ENCODE measurements at regions not wholly inside any gene's neighbourhood (a gene's known extent, or its start where the extent isn't known, plus 50 kb on each side); places are given as distances from the start of the nearest gene placed in this dataset.

GRCh38 chr13:40210865-40211585 is 455.4 kb downstream of the FOXO1 start (continued):
- TF ChIP-seq ZNF416 (tag by site-specific recombination; IDR thresholded peaks at IDR 0.05) (no peak), ZNF350 (tag by site-specific recombination; IDR thresholded peaks at IDR 0.05) (no peak), KLF9 (tag by site-specific recombination; IDR thresholded peaks at IDR 0.05; ENCODE audit: low read depth) (no peak)

- no peaks in the 10 kb centered on the region for H3K36me3 ChIP-seq (ENCODE audit: control insufficient read depth in 2 of 2, insufficient read depth in 1 of 2, low read length in 2 of 2)
- CTCF ChIA-PET, result no interaction called here
- H3K9me3 ChIP-seq (ENCODE audit: control insufficient read depth, insufficient read depth, low read depth, low read length), result no peaks in the 10 kb centered on the region
- POLR2A ChIA-PET, result no interaction called here
- TF ChIP-seq ZNF302 (tag by site-specific recombination; IDR thresholded peaks at IDR 0.05; ENCODE audit: low read depth) (no peak), SP2 (tag by site-specific recombination; IDR thresholded peaks at IDR 0.05) (no peak), ZNF211 (tag by site-specific recombination; IDR thresholded peaks at IDR 0.05; ENCODE audit: low read depth) (no peak), ZNF624 (tag by site-specific recombination; IDR thresholded peaks at IDR 0.05) (no peak), ZNF544 (tag by site-specific recombination; IDR thresholded peaks at IDR 0.05) (no peak), ZNF701 (tag by site-specific recombination; IDR thresholded peaks at IDR 0.05) (no peak), ZNF621 (tag by site-specific recombination; IDR thresholded peaks at IDR 0.05) (no peak), ZNF596 (tag by site-specific recombination; IDR thresholded peaks at IDR 0.05) (no peak), HOXA7 (CRISPR knock-in tag; IDR thresholded peaks at IDR 0.05; ENCODE audit: borderline replicate concordance) (no peak), KLF9 (tag by site-specific recombination; IDR thresholded peaks at IDR 0.05; ENCODE audit: low read depth) (no peak), OVOL3 (tag by site-specific recombination; IDR thresholded peaks at IDR 0.05) (no peak), ZNF76 (tag by site-specific recombination; IDR thresholded peaks at IDR 0.05; ENCODE audit: borderline replicate concordance, low read depth) (no peak)
- TF ChIP-seq, protein P1, sequence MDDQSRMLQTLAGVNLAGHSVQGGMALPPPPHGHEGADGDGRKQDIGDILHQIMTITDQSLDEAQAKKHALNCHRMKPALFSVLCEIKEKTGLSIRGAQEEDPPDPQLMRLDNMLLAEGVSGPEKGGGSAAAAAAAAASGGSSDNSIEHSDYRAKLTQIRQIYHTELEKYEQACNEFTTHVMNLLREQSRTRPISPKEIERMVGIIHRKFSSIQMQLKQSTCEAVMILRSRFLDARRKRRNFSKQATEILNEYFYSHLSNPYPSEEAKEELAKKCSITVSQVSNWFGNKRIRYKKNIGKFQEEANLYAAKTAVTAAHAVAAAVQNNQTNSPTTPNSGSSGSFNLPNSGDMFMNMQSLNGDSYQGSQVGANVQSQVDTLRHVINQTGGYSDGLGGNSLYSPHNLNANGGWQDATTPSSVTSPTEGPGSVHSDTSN (CRISPR knock-in tag; IDR thresholded peaks at IDR 0.05), result no peak
- TF ChIP-seq, protein P2, sequence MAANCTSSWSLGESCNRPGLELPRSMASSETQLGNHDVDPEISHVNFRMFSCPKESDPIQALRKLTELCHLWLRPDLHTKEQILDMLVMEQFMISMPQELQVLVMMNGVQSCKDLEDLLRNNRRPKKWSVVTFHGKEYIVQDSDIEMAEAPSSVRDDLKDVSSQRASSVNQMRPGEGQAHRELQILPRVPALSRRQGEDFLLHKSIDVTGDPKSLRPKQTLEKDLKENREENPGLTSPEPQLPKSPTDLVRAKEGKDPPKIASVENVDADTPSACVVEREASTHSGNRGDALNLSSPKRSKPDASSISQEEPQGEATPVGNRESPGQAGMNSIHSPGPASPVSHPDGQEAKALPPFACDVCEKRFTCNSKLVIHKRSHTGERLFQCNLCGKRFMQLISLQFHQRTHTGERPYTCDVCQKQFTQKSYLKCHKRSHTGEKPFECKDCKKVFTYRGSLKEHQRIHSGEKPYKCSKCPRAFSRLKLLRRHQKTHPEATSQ (tag by site-specific recombination; IDR thresholded peaks at IDR 0.05), result no peak
- no peak overlapping the region for H3K27ac ChIP-seq (ENCODE audit: extremely low read depth, low read depth, low read length)
- no peak overlapping the region for H3K4me3 ChIP-seq (ENCODE audit: low read depth, low read length)
- H3K4me1 ChIP-seq (ENCODE audit: control insufficient read depth, insufficient read depth, low read length), result peaks cover 6% of the 10 kb centered on the region; the same call in 1 of the 2 replicates
These were observed 454.9 kb downstream of the FOXO1 start for GRCh38 chr13:40211586-40211968.

DNA sequence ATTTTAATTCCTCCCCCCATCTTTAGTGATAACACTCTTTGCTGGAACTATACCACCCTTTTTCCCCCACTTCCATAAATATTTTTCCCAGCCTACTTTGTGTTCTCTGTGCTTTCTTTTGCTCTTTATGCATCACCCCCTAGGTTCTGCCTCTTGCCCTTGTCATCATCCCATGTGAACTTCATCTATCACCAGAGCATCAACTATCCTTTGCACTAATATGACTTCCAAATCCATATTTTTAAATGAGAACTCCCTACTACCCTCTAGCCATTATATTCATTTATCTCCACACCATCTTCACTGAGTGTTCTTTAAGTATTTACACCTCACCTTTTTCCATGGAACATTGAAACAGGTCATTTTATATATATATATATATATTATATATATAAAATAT is 452.7 kb downstream of the FOXO1 start:
- TF ChIP-seq EGR2 (tag by site-specific recombination; IDR thresholded peaks at IDR 0.05; ENCODE audit: low read depth), result no peak
- no peak for TF ChIP-seq ZNF433 (tag by site-specific recombination; IDR thresholded peaks at IDR 0.05; ENCODE audit: low read depth)
- TF ChIP-seq ATF2 (tag by site-specific recombination; IDR thresholded peaks at IDR 0.05; ENCODE audit: low read depth), result no peak
- TF ChIP-seq SP2 (tag by site-specific recombination; IDR thresholded peaks at IDR 0.05), result no peak
- Histone ChIP-seq H3K4me1 (ENCODE audit: control insufficient read depth, insufficient read depth, low read length) (peaks cover 6% of the 10 kb centered on the region; the same call in 1 of the 2 replicates), H3K9me3 (ENCODE audit: control insufficient read depth, insufficient read depth, low read depth, low read length) (no peaks in the 10 kb centered on the region), H3K4me3 (ENCODE audit: low read depth, low read length) (no peak overlapping the region), H3K27ac (ENCODE audit: extremely low read depth, low read depth, low read length) (no peak overlapping the region), H3K36me3 (ENCODE audit: control insufficient read depth in 2 of 2, insufficient read depth in 1 of 2, low read length in 2 of 2) (no peaks in the 10 kb centered on the region)
- ChIA-PET CTCF (no interaction called here), POLR2A (no interaction called here)
